H9 (cell line): ENCODE measurements at regions not wholly inside any gene's neighbourhood (a gene's known extent, or its start where the extent isn't known, plus 50 kb on each side); places are given as distances from the start of the nearest gene placed in this dataset.

ENCODE experiments used
- DNase-seq: peaks from one replicate; pipeline ENCODE4 v3.0.0-alpha.2; 2017
- H2AFZ ChIP-seq: one replicate; pipeline ENCODE4 v1.6.1; 2013; ENCODE audit warnings: mild to moderate bottlenecking, low read length, control low read depth, moderate library complexity
- H2AK5ac ChIP-seq: 2 replicates; pipeline ENCODE4 v1.6.1; 2013; ENCODE audit warnings: low read length, control low read depth, mixed read lengths; ENCODE audit not compliant: insufficient read length
- H2BK120ac ChIP-seq: one replicate; pipeline ENCODE4 v1.6.1; 2013; ENCODE audit warnings: low read depth, mild to moderate bottlenecking, low read length, control low read depth, inconsistent platforms; ENCODE audit not compliant: poor library complexity, severe bottlenecking
- H2BK12ac ChIP-seq: 2 replicates; pipeline ENCODE4 v1.6.1; 2013; ENCODE audit warnings: low read length, control low read depth, mixed read lengths, low read depth; ENCODE audit not compliant: insufficient read length
- H2BK15ac ChIP-seq: 2 replicates; pipeline ENCODE4 v1.6.1; 2013; ENCODE audit warnings: low read depth, low read length, control low read depth
- H2BK20ac ChIP-seq: one replicate; pipeline ENCODE4 v1.6.1; 2013; ENCODE audit warnings: low read depth, mild to moderate bottlenecking, low read length, control low read depth, inconsistent platforms; ENCODE audit not compliant: poor library complexity, severe bottlenecking
- H2BK5ac ChIP-seq: 2 replicates; pipeline ENCODE4 v1.6.1; 2013; ENCODE audit warnings: low read length, control low read depth, mixed read lengths; ENCODE audit not compliant: insufficient read length
- H3K14ac ChIP-seq: 2 replicates; pipeline ENCODE4 v1.6.1; 2013; ENCODE audit warnings: low read length, control low read depth; ENCODE audit not compliant: insufficient read depth
- H3K18ac ChIP-seq: 2 replicates; pipeline ENCODE4 v1.6.1; 2013; ENCODE audit warnings: low read depth, mild to moderate bottlenecking, mixed read lengths, low read length, control low read depth; ENCODE audit not compliant: insufficient read length
- H3K23ac ChIP-seq: 2 replicates; pipeline ENCODE4 v1.6.1; 2013; ENCODE audit warnings: low read length, control low read depth, mixed read lengths, low read depth; ENCODE audit not compliant: insufficient read length
- H3K23me2 ChIP-seq: 2 replicates; pipeline ENCODE4 v1.6.1; 2013; ENCODE audit warnings: low read depth, mild to moderate bottlenecking, mixed read lengths, low read length, control low read depth; ENCODE audit not compliant: insufficient read length, poor library complexity, severe bottlenecking
- H3K27ac ChIP-seq: 2 replicates; pipeline ENCODE4 v1.5.1; 2013; ENCODE audit warnings: low read length, control low read depth, mixed read lengths, low read depth; ENCODE audit not compliant: insufficient read length
- H3K27me3 ChIP-seq: 2 replicates; pipeline ENCODE4 v1.6.1; 2013; ENCODE audit warnings: low read length, control low read depth, inconsistent platforms; ENCODE audit not compliant: insufficient read depth
- H3K4ac ChIP-seq: 2 replicates; pipeline ENCODE4 v1.6.1; 2013; ENCODE audit warnings: low read depth, mild to moderate bottlenecking, control low read depth, inconsistent platforms, low read length, moderate library complexity
- H3K4me1 ChIP-seq: 2 replicates; pipeline ENCODE4 v1.6.1; 2013; ENCODE audit warnings: low read length, control low read depth, inconsistent platforms; ENCODE audit not compliant: insufficient read depth
- H3K4me2 ChIP-seq: 2 replicates; pipeline ENCODE4 v1.6.1; 2013; ENCODE audit warnings: low read length, control low read depth, mixed read lengths; ENCODE audit not compliant: insufficient read length, insufficient read depth
- H3K56ac ChIP-seq: 2 replicates; pipeline ENCODE4 v1.6.1; 2013; ENCODE audit warnings: low read depth, mild to moderate bottlenecking, mixed read lengths, low read length, control low read depth; ENCODE audit not compliant: insufficient read length
- H3K79me1 ChIP-seq: 2 replicates; pipeline ENCODE4 v1.6.1; 2013; ENCODE audit warnings: low read depth, mild to moderate bottlenecking, moderate library complexity, low read length, control low read depth, inconsistent platforms; ENCODE audit not compliant: insufficient read depth, poor library complexity, severe bottlenecking
- H3K79me2 ChIP-seq: 2 replicates; pipeline ENCODE4 v1.6.1; 2013; ENCODE audit warnings: low read length, control low read depth, inconsistent platforms; ENCODE audit not compliant: insufficient read depth
- H3K9ac ChIP-seq: 2 replicates; pipeline ENCODE4 v1.6.1; 2013; ENCODE audit warnings: low read length, control low read depth, mixed read lengths; ENCODE audit not compliant: insufficient read length; ENCODE audit errors: extremely low read depth
- H3K9me3 ChIP-seq: one replicate; pipeline ENCODE4 v1.6.1; 2013; ENCODE audit warnings: low read depth, low read length, inconsistent platforms; ENCODE audit not compliant: control insufficient read depth
- H3T11ph ChIP-seq: one replicate; pipeline ENCODE4 v1.6.1; 2013; ENCODE audit warnings: mild to moderate bottlenecking, low read length, control low read depth, inconsistent platforms
- H4K20me1 ChIP-seq: one replicate; pipeline ENCODE4 v1.6.1; 2013; ENCODE audit not compliant: control insufficient read depth, insufficient read length, insufficient read depth
- H4K5ac ChIP-seq: 2 replicates; pipeline ENCODE4 v1.6.1; 2013; ENCODE audit warnings: low read depth, mild to moderate bottlenecking, mixed read lengths, low read length, control low read depth; ENCODE audit not compliant: insufficient read length
- H4K8ac ChIP-seq: replicated peaks from 2 replicates; pipeline ENCODE4 v1.6.1; 2013; ENCODE audit warnings: low read length, control low read depth, mixed read lengths, low read depth; ENCODE audit not compliant: insufficient read length
- H4K91ac ChIP-seq: 2 replicates; pipeline ENCODE4 v1.6.1; 2013; ENCODE audit warnings: low read depth, mild to moderate bottlenecking, moderate library complexity, mixed read lengths, low read length, control low read depth; ENCODE audit not compliant: insufficient read length
- H3K27ac Mint-ChIP-seq, 3 experiments: 2 replicates in 2 of 3; 3 replicates in 1 of 3; pipeline ENCODE4 v1.8.0; 2020 to 2021; ENCODE audit warnings: mixed read lengths in 3 of 3, mild to moderate bottlenecking in 1 of 3, moderate library complexity in 1 of 3
- H3K27me3 Mint-ChIP-seq: 2 replicates; pipeline ENCODE4 v1.8.0; 2021; ENCODE audit warnings: low read depth, mild to moderate bottlenecking, moderate library complexity, mixed read lengths
- H3K36me3 Mint-ChIP-seq, 3 experiments: 2 replicates in 2 of 3; 3 replicates in 1 of 3; pipeline ENCODE4 v1.8.0; 2020 to 2021; ENCODE audit warnings: low read depth in 3 of 3, mixed read lengths in 3 of 3; ENCODE audit not compliant: insufficient read depth in 1 of 3
- H3K4me1 Mint-ChIP-seq, 2 experiments: 2 replicates each; pipeline ENCODE4 v1.8.0; 2020; ENCODE audit warnings: mixed read lengths in 2 of 2
- H3K4me3 Mint-ChIP-seq, 2 experiments: 2 replicates in 1 of 2; 3 replicates in 1 of 2; pipeline ENCODE4 v1.8.0; 2020 to 2021; ENCODE audit warnings: mild to moderate bottlenecking in 2 of 2, mixed read lengths in 2 of 2, moderate library complexity in 1 of 2
- H3K9me3 Mint-ChIP-seq, 2 experiments: 2 replicates in 1 of 2; 3 replicates in 1 of 2; pipeline ENCODE4 v1.8.0; 2020; ENCODE audit warnings: mild to moderate bottlenecking in 2 of 2, mixed read lengths in 2 of 2, moderate library complexity in 1 of 2
- WGBS: extraction: QIAGEN DNeasy Blood & Tissue Kit; methylation state at CpG from one replicate; pipeline ENCODE4 v1.1.7; 2013; ENCODE audit warnings: missing lambda C conversion rate, low lambda C conversion rate, mixed read lengths; ENCODE audit not compliant: insufficient read length; ENCODE audit errors: extremely low coverage; 5-methylcytosine and 5-hydroxymethylcytosine counted together
- TF ChIP-seq, protein P1 (sequence below): fragments of 200-600 bp; sonication (generic); conservative IDR thresholded peaks from 3 replicates; pipeline ENCODE4 v1.8.0; 2021; ENCODE audit warnings: antibody characterized with exemption, mild to moderate bottlenecking

DNA sequence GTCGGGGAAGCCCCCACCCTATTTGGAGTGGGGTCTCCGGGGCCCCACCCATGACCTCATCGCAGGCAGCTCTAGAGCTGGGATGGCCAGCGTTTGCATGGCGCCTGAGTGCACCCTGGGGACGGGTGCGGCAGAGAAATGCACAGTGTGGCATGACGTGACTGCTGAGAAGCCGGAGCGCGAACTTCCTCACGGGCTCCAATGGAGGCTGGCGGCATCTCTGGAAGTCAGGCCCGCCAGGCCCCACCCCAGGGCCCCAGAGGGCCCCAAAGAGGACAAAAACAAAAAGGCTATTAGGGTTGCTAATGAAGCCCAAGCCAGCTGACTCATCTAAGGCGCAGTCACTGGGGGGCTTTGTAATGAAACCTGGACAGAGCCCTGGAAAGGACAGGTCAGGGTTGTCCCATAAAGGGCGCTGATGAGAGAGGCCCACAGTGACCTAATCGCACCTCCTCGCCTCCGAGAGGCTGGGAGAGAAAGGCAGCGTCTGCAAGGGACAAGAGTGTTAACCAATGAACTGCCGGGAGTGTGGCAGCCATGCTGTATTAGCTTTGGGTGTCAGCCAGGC is 86.0 kb upstream of the C1QTNF7 start:
- no peak overlapping the region for H3T11ph ChIP-seq
- no peak for DNase-seq
- H3K4me1 ChIP-seq: peaks cover 4% of the 10 kb centered on the region; the same call in 1 of the 2 replicates
- H3K4ac ChIP-seq: no peak overlapping the region
- no peak overlapping the region for H2BK20ac ChIP-seq
- H3K9me3 ChIP-seq: no peaks in the 10 kb centered on the region
- no peak overlapping the region for H3K56ac ChIP-seq
- no peak overlapping the region for H3K27ac Mint-ChIP-seq
- no peaks in the 10 kb centered on the region for H4K20me1 ChIP-seq
- no peaks in the 10 kb centered on the region for H3K79me1 ChIP-seq
- H2BK5ac ChIP-seq: no peak overlapping the region
- no peak overlapping the region for H3K4me2 ChIP-seq
- H3K9ac ChIP-seq: no peak overlapping the region
- no CpG with 5 or more reads among the region's 21 CpGs for WGBS
- no peak overlapping the region for H3K14ac ChIP-seq
- no peak overlapping the region for H3K27ac ChIP-seq
- TF ChIP-seq, protein P1, sequence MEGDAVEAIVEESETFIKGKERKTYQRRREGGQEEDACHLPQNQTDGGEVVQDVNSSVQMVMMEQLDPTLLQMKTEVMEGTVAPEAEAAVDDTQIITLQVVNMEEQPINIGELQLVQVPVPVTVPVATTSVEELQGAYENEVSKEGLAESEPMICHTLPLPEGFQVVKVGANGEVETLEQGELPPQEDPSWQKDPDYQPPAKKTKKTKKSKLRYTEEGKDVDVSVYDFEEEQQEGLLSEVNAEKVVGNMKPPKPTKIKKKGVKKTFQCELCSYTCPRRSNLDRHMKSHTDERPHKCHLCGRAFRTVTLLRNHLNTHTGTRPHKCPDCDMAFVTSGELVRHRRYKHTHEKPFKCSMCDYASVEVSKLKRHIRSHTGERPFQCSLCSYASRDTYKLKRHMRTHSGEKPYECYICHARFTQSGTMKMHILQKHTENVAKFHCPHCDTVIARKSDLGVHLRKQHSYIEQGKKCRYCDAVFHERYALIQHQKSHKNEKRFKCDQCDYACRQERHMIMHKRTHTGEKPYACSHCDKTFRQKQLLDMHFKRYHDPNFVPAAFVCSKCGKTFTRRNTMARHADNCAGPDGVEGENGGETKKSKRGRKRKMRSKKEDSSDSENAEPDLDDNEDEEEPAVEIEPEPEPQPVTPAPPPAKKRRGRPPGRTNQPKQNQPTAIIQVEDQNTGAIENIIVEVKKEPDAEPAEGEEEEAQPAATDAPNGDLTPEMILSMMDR: no peak
- H2BK12ac ChIP-seq: no peak overlapping the region
- no peak overlapping the region for H3K4me3 Mint-ChIP-seq
- H4K8ac ChIP-seq: no peak overlapping the region
- H2AFZ ChIP-seq: no peak overlapping the region
- no peak overlapping the region for H3K23ac ChIP-seq
- no peaks in the 10 kb centered on the region for H3K27me3 ChIP-seq
- no peak overlapping the region for H4K5ac ChIP-seq
- H4K91ac ChIP-seq: no peak overlapping the region
- no peaks in the 10 kb centered on the region for H3K79me2 ChIP-seq
- H3K18ac ChIP-seq: no peak overlapping the region
- no peak overlapping the region for H2BK15ac ChIP-seq
- peaks cover 7 to 8% of the 10 kb centered on the region in 2 experiments for H3K4me1 Mint-ChIP-seq
- H3K27me3 Mint-ChIP-seq: peaks cover under 1% of the 10 kb centered on the region; the same call in 1 of the 2 replicates
- H3K9me3 Mint-ChIP-seq: 0 out of 5 replicates have a peak, but pooled peaks cover 0 to 2% of the 10 kb centered on the region in 2 experiments
- H2AK5ac ChIP-seq: no peak overlapping the region
- no peak overlapping the region for H2BK120ac ChIP-seq
- H3K23me2 ChIP-seq: no peaks in the 10 kb centered on the region
- no peaks in the 10 kb centered on the region; a peak in 1 of 7 replicates for H3K36me3 Mint-ChIP-seq
